ENCODE measurements at regions not wholly inside any gene's neighbourhood (a gene's known extent, or its start where the extent isn't known, plus 50 kb on each side); places are given as distances from the start of the nearest gene placed in this dataset.

GRCh38 chr12:97275256-97275655 lies 187.3 kb upstream of the RMST start:
- TF ChIP-seq TAF1 (IDR thresholded peaks at IDR 0.05; ENCODE audit: borderline replicate concordance, insufficient read depth, low read length) (no peak), POLR2AphosphoS5 (IDR thresholded peaks at IDR 0.05; ENCODE audit: low read depth, low read length) (no peak), SIN3A (IDR thresholded peaks at IDR 0.05; ENCODE audit: borderline replicate concordance, insufficient read depth, low read length) (no peak), FOXP2 (optimal IDR thresholded peaks at IDR 0.05; ENCODE audit: borderline replicate concordance, extremely low read depth, extremely low read length, insufficient read depth) (no peak)
- TF ChIP-seq, protein P1, sequence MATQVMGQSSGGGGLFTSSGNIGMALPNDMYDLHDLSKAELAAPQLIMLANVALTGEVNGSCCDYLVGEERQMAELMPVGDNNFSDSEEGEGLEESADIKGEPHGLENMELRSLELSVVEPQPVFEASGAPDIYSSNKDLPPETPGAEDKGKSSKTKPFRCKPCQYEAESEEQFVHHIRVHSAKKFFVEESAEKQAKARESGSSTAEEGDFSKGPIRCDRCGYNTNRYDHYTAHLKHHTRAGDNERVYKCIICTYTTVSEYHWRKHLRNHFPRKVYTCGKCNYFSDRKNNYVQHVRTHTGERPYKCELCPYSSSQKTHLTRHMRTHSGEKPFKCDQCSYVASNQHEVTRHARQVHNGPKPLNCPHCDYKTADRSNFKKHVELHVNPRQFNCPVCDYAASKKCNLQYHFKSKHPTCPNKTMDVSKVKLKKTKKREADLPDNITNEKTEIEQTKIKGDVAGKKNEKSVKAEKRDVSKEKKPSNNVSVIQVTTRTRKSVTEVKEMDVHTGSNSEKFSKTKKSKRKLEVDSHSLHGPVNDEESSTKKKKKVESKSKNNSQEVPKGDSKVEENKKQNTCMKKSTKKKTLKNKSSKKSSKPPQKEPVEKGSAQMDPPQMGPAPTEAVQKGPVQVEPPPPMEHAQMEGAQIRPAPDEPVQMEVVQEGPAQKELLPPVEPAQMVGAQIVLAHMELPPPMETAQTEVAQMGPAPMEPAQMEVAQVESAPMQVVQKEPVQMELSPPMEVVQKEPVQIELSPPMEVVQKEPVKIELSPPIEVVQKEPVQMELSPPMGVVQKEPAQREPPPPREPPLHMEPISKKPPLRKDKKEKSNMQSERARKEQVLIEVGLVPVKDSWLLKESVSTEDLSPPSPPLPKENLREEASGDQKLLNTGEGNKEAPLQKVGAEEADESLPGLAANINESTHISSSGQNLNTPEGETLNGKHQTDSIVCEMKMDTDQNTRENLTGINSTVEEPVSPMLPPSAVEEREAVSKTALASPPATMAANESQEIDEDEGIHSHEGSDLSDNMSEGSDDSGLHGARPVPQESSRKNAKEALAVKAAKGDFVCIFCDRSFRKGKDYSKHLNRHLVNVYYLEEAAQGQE (IDR thresholded peaks at IDR 0.05; ENCODE audit: insufficient read depth in 1 of 2, low read depth in 2 of 2, low read length in 2 of 2), result no peak

DNA sequence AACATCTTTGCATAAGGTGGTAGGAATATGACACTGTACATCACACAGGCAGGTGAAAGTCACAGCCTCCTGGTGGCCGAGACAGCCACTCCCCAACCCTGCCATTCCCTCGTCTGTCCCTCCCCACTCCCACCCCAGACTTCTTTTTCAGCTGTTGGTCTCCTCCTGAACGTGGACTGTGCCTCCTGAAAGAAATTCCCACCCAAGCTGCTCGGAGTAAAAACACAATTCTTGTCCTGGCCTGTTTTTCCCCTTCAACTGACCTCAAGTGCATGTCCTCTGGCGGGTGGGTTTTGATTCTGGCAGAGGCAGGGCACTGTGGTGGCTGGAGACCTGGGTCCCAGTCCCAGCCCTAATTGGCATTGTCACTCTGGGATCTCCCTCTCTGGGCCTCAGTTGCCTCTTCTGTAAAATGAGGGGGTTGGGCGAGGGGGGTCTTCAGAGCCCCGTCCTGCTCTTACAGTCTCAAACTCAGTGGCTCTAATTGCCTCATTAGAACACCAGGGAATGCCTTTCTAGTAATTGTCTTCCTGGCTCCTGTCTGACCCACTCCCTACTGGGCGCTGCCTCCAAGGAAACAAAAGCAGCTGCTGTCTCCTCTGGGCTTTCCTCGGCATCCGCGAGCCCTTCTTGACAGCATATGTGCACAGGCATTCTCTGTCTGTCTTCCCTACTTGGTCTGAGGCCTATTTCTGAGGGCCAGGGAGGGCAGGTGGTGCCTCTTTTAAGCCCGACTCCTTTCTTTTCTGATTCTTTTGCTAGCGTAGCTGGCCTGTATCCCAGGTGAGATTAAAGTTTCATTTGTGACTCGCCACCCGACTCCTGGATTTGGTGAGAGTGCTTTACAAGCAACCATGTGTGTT lies 186.6 kb upstream of the RMST start:
- no peak for TF ChIP-seq SIN3A (IDR thresholded peaks at IDR 0.05; ENCODE audit: borderline replicate concordance, insufficient read depth, low read length)
- TF ChIP-seq FOXP2 (optimal IDR thresholded peaks at IDR 0.05; ENCODE audit: borderline replicate concordance, extremely low read depth, extremely low read length, insufficient read depth), result no peak
- TF ChIP-seq, protein P1 (IDR thresholded peaks at IDR 0.05; ENCODE audit: insufficient read depth in 1 of 2, low read depth in 2 of 2, low read length in 2 of 2), result no peak
- TF ChIP-seq TAF1 (IDR thresholded peaks at IDR 0.05; ENCODE audit: borderline replicate concordance, insufficient read depth, low read length), result no peak
- TF ChIP-seq POLR2AphosphoS5 (IDR thresholded peaks at IDR 0.05; ENCODE audit: low read depth, low read length), result no peak

DNA sequence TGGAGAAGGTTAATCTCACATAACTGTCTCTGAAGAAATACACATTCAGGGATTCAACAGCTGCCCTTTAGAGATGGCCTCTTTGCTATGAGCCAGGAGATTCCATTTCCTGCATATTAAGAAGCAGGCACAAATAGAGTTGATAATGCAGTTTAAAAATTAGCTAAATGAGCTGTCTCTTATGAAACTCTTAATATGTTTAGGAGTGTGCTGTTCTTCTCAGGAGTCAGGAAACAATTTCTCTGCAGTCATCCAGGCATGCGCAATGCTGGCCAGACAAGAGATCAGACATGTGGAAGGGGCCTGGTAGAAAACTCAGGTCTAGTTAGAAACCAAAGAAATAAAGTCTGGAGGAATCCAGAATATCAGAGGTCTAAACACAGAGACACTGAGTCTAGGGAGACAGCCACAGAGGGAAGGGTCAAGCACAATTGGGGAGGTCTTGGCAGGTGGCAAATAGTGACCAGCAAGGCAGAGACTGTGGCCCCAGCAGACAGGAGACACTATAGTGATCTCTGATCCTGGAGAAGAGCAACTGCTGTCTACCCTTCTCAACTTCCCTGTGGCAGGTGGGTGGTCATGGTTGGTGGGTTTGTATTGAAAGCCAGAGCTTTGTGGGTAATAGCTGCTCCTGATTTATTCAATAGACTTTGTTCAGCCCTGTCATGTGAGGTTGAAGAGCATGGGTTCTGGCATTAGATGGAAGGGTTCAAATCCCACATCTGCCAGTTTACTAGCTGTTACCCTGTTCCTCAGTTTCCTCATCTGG lies 185.8 kb upstream of the RMST start:
- TF ChIP-seq FOXP2 (optimal IDR thresholded peaks at IDR 0.05; ENCODE audit: borderline replicate concordance, extremely low read depth, extremely low read length, insufficient read depth), result no peak
- TF ChIP-seq, protein P1 (IDR thresholded peaks at IDR 0.05; ENCODE audit: insufficient read depth in 1 of 2, low read depth in 2 of 2, low read length in 2 of 2), result no peak
- no peak for TF ChIP-seq POLR2AphosphoS5 (IDR thresholded peaks at IDR 0.05; ENCODE audit: low read depth, low read length)

DNA sequence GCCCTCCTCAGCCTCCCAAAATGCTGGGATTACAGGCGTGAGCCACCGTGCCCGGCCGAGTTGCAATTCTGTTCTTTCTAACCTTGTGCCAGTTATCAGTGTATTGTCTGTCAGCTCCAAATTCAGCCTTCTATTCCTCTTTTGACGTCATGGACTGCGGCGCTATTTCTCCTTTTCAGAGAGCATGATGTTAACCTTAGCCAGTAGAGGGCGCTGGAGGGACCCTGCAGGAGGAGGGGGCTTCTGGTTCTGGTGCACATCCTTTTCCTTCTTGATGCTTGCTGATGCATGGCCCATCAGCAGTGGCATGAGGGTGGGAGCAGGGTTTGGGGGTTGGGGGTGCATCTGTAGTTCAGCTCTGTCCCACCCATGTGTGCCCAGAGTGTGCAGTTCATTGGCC lies 179.3 kb upstream of the RMST start:
- TF ChIP-seq TAF1 (IDR thresholded peaks at IDR 0.05; ENCODE audit: borderline replicate concordance, insufficient read depth, low read length) (no peak), POLR2AphosphoS5 (IDR thresholded peaks at IDR 0.05; ENCODE audit: low read depth, low read length) (no peak), SIN3A (IDR thresholded peaks at IDR 0.05; ENCODE audit: borderline replicate concordance, insufficient read depth, low read length) (no peak), FOXP2 (optimal IDR thresholded peaks at IDR 0.05; ENCODE audit: borderline replicate concordance, extremely low read depth, extremely low read length, insufficient read depth) (no peak)
- TF ChIP-seq, protein P1 (IDR thresholded peaks at IDR 0.05; ENCODE audit: insufficient read depth in 1 of 2, low read depth in 2 of 2, low read length in 2 of 2), result no peak
